ENCODE measurements at regions not wholly inside any gene's neighbourhood (a gene's known extent, or its start where the extent isn't known, plus 50 kb on each side); places are given as distances from the start of the nearest gene placed in this dataset.

GRCh38 chr15:59814409-59814808 is 125.3 kb upstream of the BNIP2 start:
- no peak for TF ChIP-seq EGR1 (IDR thresholded peaks at IDR 0.05)
- no peak for TF ChIP-seq REST (IDR thresholded peaks at IDR 0.05; ENCODE audit: low read depth)
- no peak for TF ChIP-seq RAD21 (IDR thresholded peaks at IDR 0.05; ENCODE audit: low read depth)
- TF ChIP-seq EP300 (IDR thresholded peaks at IDR 0.05; ENCODE audit: borderline replicate concordance) = no peak
- TF ChIP-seq CREB1 (IDR thresholded peaks at IDR 0.05; ENCODE audit: low read depth) = no peak
- no peak for TF ChIP-seq TCF12 (IDR thresholded peaks at IDR 0.05; ENCODE audit: low read depth)
- no peak for TF ChIP-seq USF1 (IDR thresholded peaks at IDR 0.05)
- no peak for TF ChIP-seq TAF1 (IDR thresholded peaks at IDR 0.05; ENCODE audit: low read depth)
- no peak for TF ChIP-seq FOXM1 (IDR thresholded peaks at IDR 0.05; ENCODE audit: borderline replicate concordance, low read depth)
- no peak for TF ChIP-seq CEBPB (IDR thresholded peaks at IDR 0.05)
- no peak for TF ChIP-seq NFIC (IDR thresholded peaks at IDR 0.05)
- TF ChIP-seq YY1 (IDR thresholded peaks at IDR 0.05; ENCODE audit: low read depth) = no peak
- TF ChIP-seq TEAD4 (IDR thresholded peaks at IDR 0.05) = no peak
- no peak for TF ChIP-seq ZBTB7A (IDR thresholded peaks at IDR 0.05; ENCODE audit: low read depth)

DNA sequence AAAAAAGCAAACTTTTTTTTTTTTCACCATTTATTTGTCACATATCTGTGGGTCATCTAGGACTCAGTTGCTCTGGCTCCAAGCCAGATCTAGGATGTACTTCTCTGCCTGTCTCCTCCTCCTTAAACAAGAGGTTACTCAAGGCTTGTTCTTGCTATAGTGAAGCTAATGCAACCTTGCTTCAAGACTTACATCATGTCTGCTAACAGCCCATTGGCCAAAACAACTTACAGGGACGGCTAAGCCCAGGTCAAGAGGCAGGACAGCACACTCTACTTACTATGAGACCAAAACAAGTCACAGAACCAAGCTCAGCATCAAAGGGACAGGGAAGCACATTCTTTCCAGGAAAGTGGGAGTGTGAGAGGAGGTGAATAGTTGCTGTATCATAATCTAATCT is 123.8 kb upstream of the BNIP2 start:
- TF ChIP-seq EGR1 (IDR thresholded peaks at IDR 0.05) (no peak), TCF12 (IDR thresholded peaks at IDR 0.05; ENCODE audit: low read depth) (no peak), CEBPB (IDR thresholded peaks at IDR 0.05) (no peak), USF1 (IDR thresholded peaks at IDR 0.05) (no peak), YY1 (IDR thresholded peaks at IDR 0.05; ENCODE audit: low read depth) (no peak), FOXM1 (IDR thresholded peaks at IDR 0.05; ENCODE audit: borderline replicate concordance, low read depth) (no peak), NFIC (IDR thresholded peaks at IDR 0.05) (no peak), RAD21 (IDR thresholded peaks at IDR 0.05; ENCODE audit: low read depth) (no peak), ZBTB7A (IDR thresholded peaks at IDR 0.05; ENCODE audit: low read depth) (no peak), TAF1 (IDR thresholded peaks at IDR 0.05; ENCODE audit: low read depth) (no peak), TEAD4 (IDR thresholded peaks at IDR 0.05) (no peak), REST (IDR thresholded peaks at IDR 0.05; ENCODE audit: low read depth) (no peak), CREB1 (IDR thresholded peaks at IDR 0.05; ENCODE audit: low read depth) (no peak), EP300 (IDR thresholded peaks at IDR 0.05; ENCODE audit: borderline replicate concordance) (no peak)
- TF ChIP-seq, protein P1, sequence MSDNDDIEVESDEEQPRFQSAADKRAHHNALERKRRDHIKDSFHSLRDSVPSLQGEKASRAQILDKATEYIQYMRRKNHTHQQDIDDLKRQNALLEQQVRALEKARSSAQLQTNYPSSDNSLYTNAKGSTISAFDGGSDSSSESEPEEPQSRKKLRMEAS (IDR thresholded peaks at IDR 0.05) = no peak

DNA sequence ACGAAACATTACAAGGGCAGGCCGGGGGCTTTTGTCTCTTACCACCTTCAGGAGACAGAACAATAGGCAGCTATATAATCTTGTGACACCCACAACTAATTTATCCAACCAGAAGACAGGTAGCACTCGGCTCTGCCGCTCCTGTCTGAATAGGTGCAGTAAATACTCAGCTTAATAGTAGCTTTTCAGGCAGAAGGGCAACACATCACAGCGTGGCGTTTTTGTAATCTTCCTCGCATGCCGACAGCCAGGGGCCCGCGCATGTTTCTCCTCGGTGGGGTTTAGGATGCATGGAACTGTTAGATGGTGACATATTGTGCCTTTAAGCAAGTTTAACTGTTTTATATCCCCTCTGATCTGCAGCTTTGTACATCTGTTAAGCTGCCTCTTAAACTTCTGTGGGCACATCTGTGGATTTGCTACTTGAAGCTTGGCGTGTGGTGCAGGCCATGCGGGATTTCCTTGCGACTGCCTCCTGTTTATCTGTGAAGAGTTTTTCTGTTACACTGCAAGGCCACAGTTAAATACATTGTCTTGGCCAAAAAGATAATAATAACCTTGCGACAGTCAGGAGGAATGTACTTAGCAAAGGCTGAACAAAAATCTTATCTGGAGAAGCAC is 123.2 kb upstream of the BNIP2 start:
- TF ChIP-seq CEBPB (IDR thresholded peaks at IDR 0.05) (no peak), FOXM1 (IDR thresholded peaks at IDR 0.05; ENCODE audit: borderline replicate concordance, low read depth) (no peak), NFIC (IDR thresholded peaks at IDR 0.05) (no peak), ZBTB7A (IDR thresholded peaks at IDR 0.05; ENCODE audit: low read depth) (no peak), TAF1 (IDR thresholded peaks at IDR 0.05; ENCODE audit: low read depth) (no peak), YY1 (IDR thresholded peaks at IDR 0.05; ENCODE audit: low read depth) (no peak), USF1 (IDR thresholded peaks at IDR 0.05) (no peak), EP300 (IDR thresholded peaks at IDR 0.05; ENCODE audit: borderline replicate concordance) (no peak), REST (IDR thresholded peaks at IDR 0.05; ENCODE audit: low read depth) (no peak), TCF12 (IDR thresholded peaks at IDR 0.05; ENCODE audit: low read depth) (no peak), CREB1 (IDR thresholded peaks at IDR 0.05; ENCODE audit: low read depth) (no peak), EGR1 (IDR thresholded peaks at IDR 0.05) (no peak), TEAD4 (IDR thresholded peaks at IDR 0.05) (no peak)
- TF ChIP-seq, protein P1 (IDR thresholded peaks at IDR 0.05) = no peak

Data from Ishikawa (cell line).